EL (cell line): ENCODE measurements at regions not wholly inside any gene's neighbourhood (a gene's known extent, or its start where the extent isn't known, plus 50 kb on each side); places are given as distances from the start of the nearest gene placed in this dataset.

Experiments used
- DNase-seq: peaks from one replicate; pipeline ENCODE4 v3.0.0-alpha.2; 2016

- DNase-seq: no peak
These were observed 82.0 kb upstream of the ATP11B start for GRCh38 chr3:182711261-182711683.

DNA sequence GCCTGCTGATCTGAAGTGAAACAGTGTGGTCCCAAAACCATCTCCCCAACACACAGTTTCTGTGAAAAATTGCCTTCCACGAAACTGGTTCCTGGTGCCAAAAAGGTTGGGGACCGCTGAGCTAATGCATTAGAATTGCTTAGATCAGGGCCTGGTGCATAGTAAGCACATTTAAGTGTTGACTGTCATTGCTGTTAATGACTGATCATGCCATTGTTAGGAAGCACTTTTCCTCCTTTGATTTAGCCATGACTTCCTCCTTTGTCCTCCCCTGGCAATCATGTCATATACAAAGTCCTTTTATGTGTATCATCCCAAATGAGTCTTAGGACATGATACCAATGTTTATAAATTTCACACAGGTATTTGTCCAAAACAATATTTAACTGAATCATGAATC, 81.5 kb upstream of the ATP11B start:
- no peak for DNase-seq

GRCh38 chr3:182713111-182713510, 80.2 kb upstream of the ATP11B start:
- no peak for DNase-seq

GRCh38 chr3:182713743-182714517, 79.4 kb upstream of the ATP11B start:
- peak; percentile 65 for DNase-seq

DNA sequence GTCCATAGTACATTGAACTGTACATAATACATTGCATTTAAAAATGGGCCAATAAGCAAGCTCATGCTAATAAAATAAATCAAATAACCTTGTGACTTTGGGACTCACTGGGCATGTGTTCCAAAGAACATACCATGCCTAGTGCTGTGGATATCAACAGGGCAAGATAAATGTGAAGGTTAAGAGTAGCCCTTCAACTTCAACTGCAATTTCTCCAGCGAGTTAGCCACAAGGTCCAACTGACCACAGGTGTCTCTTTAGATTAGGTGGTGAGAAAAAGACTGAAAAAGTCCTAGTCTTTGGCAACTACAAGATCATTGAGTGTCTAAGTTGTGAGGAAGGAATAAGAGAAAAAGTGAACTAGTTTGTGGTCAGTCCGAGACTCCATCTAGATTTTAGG, 78.3 kb upstream of the ATP11B start:
- no peak for DNase-seq

- DNase-seq: no peak
These were observed 77.1 kb upstream of the ATP11B start for GRCh38 chr3:182716114-182716688.

GRCh38 chr3:182717216-182717615, 76.1 kb upstream of the ATP11B start:
- DNase-seq: no peak

- DNase-seq: no peak
These were observed 70.4 kb upstream of the ATP11B start for GRCh38 chr3:182722907-182723306.

GRCh38 chr3:182723596-182723995, 69.7 kb upstream of the ATP11B start:
- no peak for DNase-seq

GRCh38 chr3:182725372-182726251, 67.7 kb upstream of the ATP11B start:
- DNase-seq: peak; percentile 19

DNA sequence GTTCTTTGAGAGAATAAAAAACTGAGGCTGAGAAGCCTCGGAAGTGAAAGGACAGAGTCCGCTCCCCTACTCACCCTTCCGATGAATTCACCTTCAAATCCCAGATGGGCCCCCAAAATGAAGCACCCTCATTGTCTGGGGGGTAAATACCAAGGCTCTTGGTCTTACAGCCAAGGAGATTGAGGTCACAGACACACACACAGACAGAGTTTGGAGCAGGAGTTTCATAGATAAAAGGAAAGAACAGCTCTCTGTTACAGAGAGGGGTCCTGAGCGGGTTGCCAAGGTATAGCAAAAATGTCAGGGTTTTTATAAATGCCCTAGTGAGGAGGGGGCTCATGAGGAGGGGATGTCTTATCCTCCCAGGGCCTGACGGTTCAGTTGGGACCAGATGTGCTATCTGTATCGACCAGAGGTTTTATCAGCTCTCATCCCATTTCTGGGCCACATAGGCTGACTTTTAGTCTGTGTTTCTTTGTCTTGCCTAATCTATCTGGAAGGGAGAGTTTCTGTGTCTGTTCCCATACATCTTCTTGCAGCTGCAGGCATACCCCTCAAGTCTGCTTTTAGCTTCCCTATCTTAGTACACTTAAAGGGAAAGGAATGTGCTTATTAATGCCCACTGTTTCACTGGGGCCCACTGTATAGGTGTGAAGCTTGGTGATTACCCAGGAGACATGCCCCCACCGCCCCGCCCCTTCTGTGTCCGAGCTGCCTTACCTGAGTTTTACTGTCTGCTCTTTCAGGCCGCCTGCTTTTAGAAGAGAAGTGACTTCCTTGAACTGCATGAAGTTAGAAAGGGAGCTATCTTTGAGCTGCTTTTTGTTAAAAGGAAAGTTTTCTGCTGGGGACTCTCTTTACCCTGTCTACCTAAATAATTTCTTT, 66.8 kb upstream of the ATP11B start:
- DNase-seq: no peak

- DNase-seq: no peak
These were observed 65.1 kb upstream of the ATP11B start for GRCh38 chr3:182728238-182728637.

GRCh38 chr3:182729903-182730674, 63.2 kb upstream of the ATP11B start:
- no peak for DNase-seq

DNA sequence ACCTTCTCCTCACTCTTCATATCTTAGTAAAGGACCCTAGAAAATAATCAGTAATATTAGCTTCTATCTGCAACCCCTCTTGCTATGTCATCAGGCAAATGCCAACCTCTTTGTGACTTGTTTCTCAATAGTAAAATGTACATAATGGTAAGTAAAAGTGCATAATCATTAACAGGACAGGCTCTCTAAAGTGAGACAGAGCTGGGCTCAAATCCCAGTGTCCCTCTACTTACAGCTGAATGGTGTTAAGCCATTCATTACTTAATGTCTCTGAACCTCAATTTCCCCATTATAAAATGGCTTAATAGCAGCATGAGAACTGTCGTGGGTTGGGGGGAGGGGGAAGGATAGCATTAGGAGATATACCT, 62.6 kb upstream of the ATP11B start:
- DNase-seq: no peak

GRCh38 chr3:182731764-182732163, 61.5 kb upstream of the ATP11B start:
- no peak for DNase-seq

- no peak for DNase-seq
These were observed 60.9 kb upstream of the ATP11B start for GRCh38 chr3:182732232-182733015.

DNA sequence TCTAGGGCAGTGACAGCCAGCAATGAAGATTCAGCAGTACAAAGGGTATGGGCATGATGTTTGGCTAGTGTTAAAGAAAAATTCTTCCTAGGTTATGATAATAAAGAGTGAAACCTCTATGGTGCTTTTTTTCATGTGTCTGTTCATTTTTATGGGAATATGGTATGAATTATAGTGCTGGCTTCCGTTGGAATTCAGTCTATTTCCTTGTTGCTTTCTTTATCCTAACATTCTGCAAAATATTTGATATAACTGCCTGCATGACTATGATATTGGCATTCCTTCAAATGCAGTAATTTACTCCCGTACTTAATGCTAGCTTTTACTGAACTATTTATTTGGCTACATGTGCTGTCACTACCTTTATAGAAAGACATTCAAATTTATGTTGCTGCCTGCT, 57.6 kb upstream of the ATP11B start:
- DNase-seq: peak; percentile 48

GRCh38 chr3:182737825-182738224, 55.5 kb upstream of the ATP11B start:
- DNase-seq: no peak

- no peak for DNase-seq
These were observed 54.5 kb upstream of the ATP11B start for GRCh38 chr3:182738583-182739411.

DNA sequence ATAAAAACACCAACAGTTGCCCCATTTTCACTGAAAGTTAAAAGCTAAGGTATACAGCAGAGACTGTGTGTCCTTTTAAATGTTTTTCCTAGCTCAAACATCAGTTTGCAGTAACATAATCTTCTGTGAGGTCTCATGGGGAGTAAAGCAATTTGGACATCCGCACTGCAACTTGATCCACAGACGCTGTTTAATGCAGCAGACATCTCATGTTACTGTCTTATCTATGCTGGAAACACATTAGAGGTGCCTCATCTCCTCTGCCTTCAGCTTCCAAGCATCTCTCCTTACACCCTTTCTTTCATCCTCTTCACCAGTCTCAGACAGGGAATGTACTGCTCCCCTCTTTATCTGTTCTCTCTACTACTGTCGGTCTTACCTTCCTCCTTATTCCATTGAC, 53.7 kb upstream of the ATP11B start:
- no peak for DNase-seq
